NB4 (cell line): ENCODE measurements at regions not wholly inside any gene's neighbourhood (a gene's known extent, or its start where the extent isn't known, plus 50 kb on each side); places are given as distances from the start of the nearest gene placed in this dataset.

Experiments
- DNase-seq: peaks from one replicate; pipeline ENCODE4 v3.0.0; 2010; ENCODE audit warnings: low read depth
- H3K4me3 ChIP-seq: one replicate; pipeline ENCODE4 v1.5.1; 2011; ENCODE audit warnings: mild to moderate bottlenecking, low read depth, low read length, moderate library complexity
- CTCF ChIP-seq: IDR thresholded peaks from one replicate; pipeline ENCODE4 v1.5.1; 2012; ENCODE audit warnings: low read depth, low read length
- MYC ChIP-seq: IDR thresholded peaks from 2 replicates; pipeline ENCODE4 v1.6.1; 2011; ENCODE audit warnings: low read depth, low read length
- POLR2A ChIP-seq: IDR thresholded peaks from 2 replicates; pipeline ENCODE4 v1.6.1; 2011; ENCODE audit warnings: mild to moderate bottlenecking; ENCODE audit not compliant: insufficient read length; ENCODE audit errors: extremely low read depth
- TF ChIP-seq, protein P1 (sequence below): IDR thresholded peaks from 2 replicates; pipeline ENCODE4 v1.6.1; 2011; ENCODE audit warnings: low read depth, low read length

DNA sequence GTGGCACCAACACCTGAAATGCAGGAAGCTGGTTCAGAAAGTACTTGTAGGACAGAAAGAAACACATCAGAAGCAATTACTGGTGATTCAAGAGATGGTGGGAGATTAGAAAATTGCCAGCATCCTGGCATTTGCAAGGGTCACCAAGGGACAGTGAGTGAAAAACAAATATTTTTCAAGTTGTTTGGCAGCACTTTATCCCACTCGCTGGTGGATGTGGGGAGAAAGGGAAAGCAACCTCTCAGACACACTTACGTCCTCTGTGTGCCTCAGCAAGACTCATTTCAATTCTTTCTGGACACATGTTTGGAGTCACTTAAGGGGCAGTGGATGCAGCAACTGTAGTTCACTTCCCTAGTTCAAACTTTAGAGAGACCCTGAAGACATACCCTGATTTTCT, 440.4 kb upstream of the GHITM start:
- no peak overlapping the region for H3K4me3 ChIP-seq
- no peak for TF ChIP-seq CTCF
- no peak for TF ChIP-seq POLR2A
- TF ChIP-seq MYC, result no peak
- TF ChIP-seq, protein P1, sequence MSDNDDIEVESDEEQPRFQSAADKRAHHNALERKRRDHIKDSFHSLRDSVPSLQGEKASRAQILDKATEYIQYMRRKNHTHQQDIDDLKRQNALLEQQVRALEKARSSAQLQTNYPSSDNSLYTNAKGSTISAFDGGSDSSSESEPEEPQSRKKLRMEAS, result no peak
- no peak for DNase-seq

- TF ChIP-seq POLR2A, result no peak
- no peak for TF ChIP-seq MYC
- no peak for TF ChIP-seq CTCF
- TF ChIP-seq, protein P1, result no peak
- no peak overlapping the region for H3K4me3 ChIP-seq
- DNase-seq, result no peak
Measured at GRCh38 chr10:83701799-83702198, 437.5 kb upstream of the GHITM start.

DNA sequence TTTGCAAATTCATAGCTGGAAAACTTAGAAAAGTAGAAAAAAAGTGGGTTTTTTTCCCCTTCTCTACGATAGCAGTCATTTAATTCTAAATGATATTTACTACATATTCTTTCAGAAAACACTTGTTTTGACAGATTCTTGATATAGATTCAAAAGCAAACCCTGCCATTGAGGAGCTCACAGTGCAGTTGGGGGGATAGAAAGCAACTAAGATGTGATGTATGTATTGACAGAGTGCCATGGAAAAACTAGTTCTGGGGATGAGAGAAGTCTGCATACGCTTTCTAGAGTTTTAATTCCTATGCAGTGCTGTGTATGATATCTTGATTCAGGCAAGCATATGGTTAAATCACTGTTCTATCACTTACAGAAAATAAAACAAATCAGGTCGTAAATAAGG, 436.6 kb upstream of the GHITM start:
- TF ChIP-seq CTCF (no peak), POLR2A (no peak), MYC (no peak)
- TF ChIP-seq, protein P1, result no peak
- DNase-seq, result no peak
- H3K4me3 ChIP-seq, result no peak overlapping the region

- TF ChIP-seq, protein P1, result no peak
- TF ChIP-seq MYC (no peak), CTCF (no peak), POLR2A (no peak)
- H3K4me3 ChIP-seq, result no peak overlapping the region
- DNase-seq, result no peak
Measured at GRCh38 chr10:83706120-83706519, 433.2 kb upstream of the GHITM start.

GRCh38 chr10:83706952-83707582, 432.2 kb upstream of the GHITM start:
- DNase-seq, result no peak
- no peak overlapping the region for H3K4me3 ChIP-seq
- TF ChIP-seq, protein P1, result no peak

GRCh38 chr10:83713423-83713822, 425.9 kb upstream of the GHITM start:
- DNase-seq, result no peak
- TF ChIP-seq CTCF (no peak), POLR2A (no peak), MYC (no peak)
- TF ChIP-seq, protein P1, result no peak
- H3K4me3 ChIP-seq, result no peak overlapping the region
